ENCODE measurements at regions not wholly inside any gene's neighbourhood (a gene's known extent, or its start where the extent isn't known, plus 50 kb on each side); places are given as distances from the start of the nearest gene placed in this dataset.

DNA sequence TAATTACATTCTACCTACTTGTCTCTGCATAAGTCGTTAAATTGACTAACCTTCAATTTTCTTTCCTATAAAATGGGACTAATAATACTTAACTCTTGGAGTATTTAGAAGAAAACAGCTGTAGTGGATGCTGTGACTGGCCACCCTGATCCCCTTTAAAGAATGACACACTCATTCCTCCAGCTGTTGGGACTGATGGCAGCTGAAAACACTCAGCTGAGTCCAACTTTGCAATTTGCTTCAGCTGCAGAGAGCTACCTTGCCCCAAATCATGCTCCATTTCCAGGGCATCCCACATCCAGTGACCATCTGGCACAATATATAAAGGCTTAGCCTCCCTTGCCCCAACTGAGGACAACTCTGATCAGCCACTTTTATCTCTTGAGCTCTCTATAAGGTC, 89.1 kb downstream of the MID1IP1 start:
- no peak for DNase-seq

DNA sequence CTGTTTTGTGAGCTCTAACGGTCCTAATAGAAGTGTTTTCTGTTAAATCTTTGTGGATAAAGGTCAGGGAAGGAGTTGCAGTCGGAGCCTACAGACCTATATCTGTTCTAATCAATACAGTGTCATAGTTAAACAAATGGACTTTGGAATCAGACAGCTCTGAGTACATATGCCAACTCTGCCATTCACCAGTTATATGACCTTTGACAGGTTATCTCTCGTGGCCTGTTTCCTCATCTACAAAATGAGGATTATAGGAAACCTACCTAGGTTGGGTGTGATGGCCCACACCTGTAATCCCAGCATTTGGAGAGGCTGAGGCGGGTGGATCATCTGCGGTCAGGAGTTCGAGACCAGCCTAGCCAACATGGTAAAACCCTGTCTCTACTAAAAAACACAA, 89.7 kb downstream of the MID1IP1 start:
- DNase-seq, result no peak

DNA sequence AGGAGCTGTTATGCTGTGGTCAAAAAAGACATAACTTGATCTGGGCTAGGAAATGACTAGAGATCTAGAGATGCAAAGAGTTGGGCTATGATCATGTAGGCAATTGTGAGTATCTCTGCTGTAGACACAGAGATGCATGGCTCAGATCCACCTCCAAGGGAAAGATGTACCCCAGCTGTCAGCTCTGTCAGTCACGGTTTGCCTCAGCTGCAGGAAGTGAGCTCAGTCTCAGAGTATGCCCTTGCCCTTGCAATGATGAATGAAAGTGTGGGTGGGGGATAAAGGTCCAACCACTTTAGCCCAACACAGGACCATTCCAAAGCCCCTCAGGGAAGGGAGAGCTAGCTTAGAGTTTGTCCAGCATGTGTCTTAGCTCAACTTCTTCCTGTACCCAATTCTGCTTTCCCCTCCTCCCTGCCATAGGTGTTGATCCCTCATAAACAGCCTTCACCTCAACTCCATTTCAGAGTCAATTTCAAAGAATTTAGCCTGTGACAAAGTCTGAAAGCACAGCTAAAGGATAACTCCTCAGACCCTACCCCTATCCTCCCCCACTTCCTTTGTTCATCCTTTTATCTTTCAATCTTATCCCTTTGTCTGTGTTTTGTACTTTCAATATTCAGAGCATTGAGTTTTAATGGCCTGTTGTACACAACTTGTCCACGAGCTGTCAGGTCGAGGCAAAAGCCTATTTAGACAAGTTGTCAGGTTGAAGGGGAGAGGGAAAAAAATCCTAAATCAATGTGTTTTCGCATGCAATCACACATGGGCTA, 90.6 kb downstream of the MID1IP1 start:
- no peak for DNase-seq

DNA sequence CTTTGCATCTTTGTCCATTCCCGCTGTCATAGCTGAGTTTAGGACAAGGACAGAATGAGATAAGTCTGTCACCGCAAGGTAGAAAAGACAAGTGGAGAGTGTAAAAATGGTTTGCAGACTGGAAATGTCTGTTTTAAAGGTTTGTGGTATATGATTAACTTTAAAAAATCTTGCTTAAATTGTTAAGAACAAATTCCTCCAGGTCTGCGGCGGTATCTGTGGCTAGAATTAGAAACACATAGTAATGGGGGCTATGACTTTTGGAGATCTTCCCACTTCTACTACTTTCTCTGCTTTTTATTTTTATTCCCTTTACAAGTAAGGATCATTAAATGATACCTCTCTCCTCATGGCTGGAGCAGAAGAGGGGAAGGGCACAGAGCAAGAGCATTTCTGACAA, 92.2 kb downstream of the MID1IP1 start:
- no peak for DNase-seq

DNA sequence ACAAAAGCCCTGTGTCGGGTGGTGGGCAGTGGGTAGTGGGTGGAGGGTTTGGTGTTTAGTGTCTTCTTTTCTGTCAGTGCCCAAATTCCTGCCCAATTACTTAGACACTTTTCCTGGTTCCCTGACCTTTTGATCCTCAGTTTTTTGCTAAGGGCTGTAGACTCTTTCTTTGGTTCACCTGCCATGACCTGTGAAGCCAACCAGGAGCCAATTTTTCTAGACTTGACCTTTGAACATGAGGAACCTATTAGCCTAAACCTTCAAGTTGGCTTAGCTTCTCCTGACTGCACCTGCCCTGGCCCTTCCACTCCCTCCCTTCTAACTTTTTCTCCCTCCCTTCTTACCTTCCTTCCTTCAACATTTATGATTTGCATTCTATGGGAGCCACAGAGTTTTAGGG, 94.5 kb downstream of the MID1IP1 start:
- DNase-seq, result no peak

DNA sequence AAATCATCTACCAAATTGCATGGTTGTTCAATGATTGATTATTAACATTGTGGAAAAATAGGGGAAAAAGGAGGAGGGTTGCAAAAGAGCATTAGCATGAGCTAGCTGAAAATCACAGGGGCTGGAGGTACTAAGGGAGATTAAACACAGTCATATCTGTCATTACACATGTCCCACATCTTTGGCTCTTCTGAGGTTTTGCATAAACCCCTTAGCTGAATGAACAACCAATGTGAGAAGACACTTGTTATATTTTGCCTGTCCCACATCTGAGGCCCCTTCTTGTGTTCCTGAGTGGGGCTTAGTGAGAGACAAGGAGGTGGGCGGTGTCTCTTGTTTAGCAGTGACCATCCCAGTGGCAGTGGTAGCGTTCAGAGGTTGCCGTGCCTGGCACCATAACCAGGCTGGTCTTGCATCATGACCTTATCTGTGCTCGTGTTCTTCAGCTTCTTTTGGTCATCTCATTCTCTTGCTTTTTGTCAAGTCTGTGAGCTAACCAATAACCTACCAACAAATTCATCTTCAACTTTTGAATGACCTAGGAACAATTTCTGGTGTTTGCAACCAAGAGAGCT, 95.6 kb downstream of the MID1IP1 start:
- DNase-seq, result no peak

DNA sequence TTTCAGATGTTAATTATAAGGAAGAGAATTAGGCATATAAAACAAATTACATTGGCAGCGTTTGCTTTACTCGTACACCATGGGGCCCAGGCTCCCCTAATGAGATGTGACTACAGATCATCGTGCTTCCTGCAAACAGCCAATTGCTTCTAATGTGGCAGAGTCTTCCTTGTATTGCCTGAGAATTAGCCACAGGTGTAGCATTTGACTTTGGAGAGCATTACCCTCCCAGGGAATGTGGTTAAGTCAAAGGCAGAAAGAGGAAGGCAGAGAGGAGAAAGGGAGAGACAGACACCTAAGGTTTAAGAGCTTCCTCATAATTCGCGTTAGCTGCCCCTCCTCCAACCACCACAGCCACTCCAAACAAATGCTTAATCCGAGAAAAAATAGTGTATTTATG, 97.0 kb downstream of the MID1IP1 start:
- DNase-seq, result no peak

DNA sequence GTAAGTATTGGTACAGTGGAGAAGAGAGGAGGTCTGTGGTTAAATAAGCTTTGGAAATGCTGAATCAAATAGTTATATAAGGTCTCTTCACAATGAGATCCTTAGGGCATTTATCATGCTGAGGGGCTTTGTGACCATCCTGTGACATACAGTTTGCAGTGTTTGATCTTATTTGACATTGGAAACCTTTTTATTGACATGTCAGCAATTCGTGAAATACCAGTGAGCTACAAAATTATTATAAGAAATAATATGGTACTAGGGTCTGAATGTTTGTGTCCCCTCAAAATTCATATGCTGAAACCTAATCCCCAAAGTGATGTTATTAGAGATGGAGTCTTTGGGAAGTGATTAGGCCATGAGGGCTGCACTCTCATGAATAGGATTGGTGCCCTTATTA, 98.4 kb downstream of the MID1IP1 start:
- no peak for DNase-seq

DNA sequence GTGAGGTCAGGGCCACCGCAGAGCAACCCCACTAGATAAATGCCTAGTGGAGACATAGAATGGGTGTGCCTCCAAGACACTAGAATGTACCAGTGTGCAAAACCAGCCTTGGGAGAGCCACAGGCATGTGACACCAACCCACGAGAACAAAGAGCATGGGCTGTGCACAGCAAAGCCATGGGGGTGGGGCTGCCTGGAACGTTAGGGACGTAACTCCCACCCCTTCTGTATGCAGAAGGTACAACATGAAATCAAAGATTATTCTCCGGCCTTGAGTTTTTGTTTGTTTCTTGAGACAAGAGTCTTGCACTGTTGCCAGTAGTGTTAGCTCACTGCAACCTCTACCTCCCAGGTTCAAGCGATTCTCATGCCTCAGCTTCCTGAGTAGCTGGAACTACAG, 99.5 kb downstream of the MID1IP1 start:
- DNase-seq, result no peak

DNA sequence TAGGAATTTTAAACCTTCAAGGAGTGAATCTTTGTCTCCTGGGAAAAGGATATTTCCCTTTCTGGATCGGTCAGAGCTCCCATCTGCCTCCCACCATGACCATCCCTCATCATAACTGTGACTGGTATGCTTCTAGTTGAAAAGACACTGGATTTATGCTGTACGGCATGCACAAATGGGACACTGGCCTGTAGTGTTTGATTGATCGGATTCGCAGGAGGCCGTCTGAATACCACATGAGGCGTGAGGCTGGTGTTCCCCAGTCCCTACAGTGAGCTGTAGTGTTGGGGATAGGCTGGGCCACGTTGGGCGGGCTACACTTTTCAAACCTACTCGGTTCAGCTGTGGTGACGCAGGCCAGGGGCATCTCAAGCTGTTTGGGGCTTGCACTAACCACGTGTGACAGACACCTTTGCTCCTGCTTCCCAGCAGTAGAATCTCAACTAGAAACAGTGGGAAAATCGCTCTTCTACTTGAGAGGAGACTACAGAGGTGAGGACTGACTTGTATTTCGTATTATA, 101.8 kb downstream of the MID1IP1 start:
- no peak for DNase-seq

DNA sequence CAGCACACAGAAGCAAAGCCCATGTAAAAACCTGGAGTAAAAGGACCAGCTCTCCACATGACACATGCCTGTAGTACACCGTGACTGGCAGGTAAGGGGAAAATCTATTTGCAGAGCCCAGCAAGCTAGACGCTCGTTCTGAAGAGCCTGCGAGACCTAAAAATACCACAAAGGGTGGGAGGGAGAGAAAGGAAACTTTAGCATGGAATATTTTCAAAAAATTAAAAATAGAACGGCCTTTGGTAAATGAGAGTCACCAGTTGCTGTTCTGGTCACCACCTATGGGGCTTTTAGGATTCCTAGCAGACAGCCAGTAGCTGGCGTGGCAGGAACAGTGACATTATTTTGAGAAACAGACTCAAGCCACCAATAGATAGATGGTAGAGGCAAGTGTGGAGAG, 115.5 kb downstream of the MID1IP1 start:
- DNase-seq, result no peak

DNA sequence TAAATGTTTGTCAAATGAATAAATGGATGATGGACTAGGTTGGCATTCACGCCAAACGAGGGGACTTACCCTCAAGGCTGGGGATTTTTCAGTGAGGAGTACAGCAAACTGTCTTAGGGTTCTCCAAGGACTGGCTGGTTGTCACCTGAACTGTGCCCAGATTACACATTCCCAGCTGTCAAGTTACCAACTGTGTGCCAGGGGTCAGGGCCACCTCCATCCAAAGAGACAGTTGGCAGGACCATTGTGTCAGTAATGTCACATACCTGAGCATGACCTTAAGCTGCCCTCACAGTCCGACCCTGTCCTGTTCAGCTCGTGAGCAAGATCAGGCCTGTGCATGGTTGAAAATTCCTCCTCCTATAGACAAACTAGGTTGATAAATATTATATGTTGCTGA, 116.7 kb downstream of the MID1IP1 start:
- no peak for DNase-seq

DNA sequence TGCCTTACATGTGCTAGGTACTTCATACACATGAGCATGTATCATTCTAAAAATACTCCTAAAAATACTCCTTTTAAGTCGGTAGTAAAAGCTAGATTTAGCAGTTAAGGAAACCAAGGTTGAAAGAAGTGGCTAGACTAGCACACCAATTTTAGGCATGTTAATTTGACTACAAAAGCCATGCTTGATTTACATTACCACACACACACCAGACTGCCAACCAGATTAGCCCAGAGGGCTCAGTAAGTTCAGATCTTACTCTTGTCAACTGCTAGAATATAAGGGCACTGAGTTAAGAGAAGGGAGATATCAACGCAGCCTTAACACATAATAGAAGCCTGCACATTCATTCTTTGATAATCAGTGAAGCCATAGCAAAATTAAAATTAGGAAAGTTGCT, 117.9 kb downstream of the MID1IP1 start:
- no peak for DNase-seq

DNA sequence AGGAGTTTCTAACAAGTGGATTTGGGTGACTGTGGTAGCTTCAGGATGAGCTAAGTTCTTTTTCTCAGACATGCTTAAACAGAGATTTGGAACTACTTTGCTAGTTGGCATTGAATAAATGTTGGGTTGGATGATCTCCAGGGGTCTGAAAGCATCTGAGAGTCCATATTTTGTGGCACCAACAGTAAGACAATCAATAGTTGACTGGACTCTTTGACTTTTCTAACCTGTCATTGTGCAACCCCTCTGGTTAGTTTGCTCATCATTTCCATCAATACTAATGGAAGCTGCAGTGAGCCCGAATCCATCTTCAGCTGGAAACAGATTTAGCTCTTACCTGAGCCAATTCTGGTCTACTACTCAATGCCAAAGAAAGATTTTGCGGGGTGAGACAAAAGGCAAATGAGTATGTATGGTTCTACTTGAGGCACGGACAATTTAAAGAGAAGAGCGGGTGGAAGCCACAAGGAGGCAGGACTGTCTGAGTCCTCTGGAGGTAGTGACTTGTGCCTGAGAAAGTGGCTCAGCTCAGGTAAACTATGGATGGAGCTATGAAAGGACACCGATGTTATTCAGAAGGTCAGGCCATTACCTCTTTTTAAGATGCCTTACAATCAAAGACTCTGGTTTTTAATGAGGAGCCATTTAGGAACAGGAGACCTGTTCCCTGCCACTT, 118.7 kb downstream of the MID1IP1 start:
- DNase-seq, result no peak

DNA sequence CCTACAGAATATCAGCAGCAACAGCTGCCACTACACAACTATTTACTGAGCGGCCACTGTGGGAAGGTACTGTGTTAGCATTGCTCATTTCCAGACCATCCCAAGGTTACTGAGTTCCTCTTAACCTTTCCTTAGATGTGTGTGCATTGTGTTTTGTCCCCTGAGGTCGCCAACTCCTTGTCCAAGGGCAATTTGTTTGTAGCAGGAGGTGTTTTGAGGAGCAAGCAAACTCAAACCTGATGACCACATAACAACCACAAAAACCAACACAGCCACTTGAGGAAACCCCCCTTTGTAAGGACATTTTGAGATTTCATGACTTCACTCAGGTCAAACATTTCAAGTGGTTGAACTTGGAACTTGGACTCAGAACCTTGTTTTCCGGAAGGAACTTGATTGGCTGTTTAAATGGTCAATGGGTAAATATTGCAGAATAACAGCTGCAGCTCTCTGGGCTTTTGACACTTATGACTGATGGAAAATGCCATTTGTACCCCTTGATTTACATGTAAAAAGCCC, 122.3 kb downstream of the MID1IP1 start:
- DNase-seq, result no peak

DNA sequence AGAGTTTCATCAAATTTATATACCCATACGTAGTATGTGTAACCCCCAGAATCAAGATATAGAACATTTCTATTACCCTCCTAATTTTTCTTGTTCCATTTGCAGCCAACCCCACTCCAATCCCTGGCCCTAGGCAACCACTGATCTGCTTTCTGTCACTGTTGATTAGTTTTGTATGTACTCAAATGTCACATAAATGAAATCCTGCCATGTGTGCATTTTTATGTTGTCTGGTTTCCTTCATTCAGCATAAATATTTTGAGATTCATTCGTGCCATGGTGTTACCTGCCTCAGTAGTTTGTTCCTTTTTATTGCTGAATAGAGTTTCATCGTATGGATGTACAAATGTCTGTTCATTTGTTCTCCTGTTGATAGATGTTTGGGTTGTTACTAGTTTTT, 126.3 kb downstream of the MID1IP1 start:
- DNase-seq, result no peak

DNA sequence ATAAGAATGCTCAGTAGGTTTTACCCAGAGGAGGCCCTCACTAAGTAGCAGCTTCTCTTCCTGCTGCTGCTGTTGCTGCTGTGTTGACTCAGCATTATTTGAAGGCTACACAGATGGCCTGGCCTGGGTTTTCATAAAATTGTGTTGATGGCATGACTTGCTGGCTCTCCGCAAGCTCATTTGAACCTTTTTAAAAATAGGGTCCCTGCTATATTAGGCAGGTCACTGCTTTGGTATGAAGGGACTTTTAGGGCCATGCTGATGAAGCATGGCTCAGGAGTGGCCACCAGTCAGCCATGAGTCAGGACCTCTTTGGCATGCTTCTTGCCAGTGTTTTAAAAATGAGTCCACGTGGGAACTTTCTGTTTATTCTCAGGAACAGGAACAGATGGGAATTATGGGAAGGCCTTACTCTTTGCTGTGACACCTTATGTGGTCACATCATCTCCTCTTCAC, 128.7 kb downstream of the MID1IP1 start:
- no peak for DNase-seq

DNA sequence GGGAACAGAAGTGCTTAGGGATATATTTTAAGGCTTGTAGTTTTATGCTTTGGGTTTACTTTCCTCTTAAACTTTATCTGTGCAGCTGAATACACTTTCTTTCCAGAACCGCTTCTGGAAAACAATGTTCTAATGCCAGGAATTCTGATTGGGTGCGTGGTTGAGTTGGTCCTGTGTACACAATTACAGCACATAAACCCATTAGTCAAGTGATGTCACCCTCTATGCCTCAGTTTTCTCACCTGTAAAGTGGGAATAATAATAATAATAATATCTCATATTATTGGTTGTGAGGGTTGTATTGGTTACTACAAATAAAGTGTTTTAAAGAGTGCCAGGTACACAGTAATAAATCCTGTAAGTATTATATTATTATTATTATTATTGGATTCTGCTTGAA, 129.2 kb downstream of the MID1IP1 start:
- no peak for DNase-seq

DNA sequence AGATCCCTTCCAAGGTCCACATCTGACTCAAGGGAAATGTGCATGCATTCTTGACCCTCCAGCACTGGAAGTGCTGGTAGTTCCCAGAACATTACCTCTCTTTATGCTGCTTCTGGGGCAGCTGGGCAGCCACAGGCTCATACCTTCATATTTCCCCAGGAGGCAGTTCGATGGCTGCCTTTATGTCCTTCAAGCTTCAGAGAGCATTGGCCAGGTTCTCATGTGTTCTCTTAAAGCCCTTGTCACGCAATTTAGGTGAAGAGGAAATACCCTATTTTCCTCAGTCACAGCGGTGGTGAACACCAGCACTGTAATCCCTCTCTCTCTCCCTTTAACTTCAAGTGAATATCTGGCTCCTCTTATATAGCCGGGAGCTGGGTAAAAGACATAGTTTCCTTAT, 134.3 kb downstream of the MID1IP1 start:
- DNase-seq, result no peak

DNA sequence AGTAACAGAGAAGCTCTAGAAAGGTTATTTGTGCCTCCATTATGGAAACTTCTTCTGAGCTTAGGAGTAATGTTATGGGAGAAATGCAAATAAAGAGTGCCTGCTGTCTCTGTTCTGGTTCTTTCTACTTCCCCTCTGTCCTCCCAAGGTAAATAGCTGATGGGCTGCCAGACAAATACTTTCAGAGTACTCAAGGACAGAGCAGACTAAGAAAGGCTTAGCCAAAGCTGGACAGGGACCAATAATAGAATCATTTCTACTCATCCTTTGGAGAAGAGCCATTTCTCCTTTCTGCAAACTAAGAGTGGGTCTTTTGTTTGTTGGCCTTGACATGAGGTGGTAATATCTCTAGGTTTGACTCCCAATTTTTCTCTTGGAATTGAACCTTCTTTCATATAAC, 136.1 kb downstream of the MID1IP1 start:
- no peak for DNase-seq

DNA sequence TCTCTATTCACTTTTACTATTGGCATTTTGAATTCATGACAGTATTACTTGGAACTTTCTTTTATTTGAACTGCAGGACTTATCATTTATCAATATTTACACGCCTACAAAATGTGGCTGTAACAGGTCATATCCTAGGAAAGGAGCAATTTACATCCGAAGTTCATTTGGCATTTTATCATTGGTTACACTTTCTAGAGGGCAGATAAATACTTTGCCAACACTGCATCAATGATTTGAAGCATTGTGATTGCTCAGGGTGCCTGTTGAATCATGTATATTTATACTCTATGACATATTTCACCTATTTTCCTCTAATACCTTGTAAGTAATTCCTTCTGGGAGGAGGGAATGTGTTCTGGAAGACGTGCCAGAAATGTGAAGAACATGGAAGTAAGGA, 136.7 kb downstream of the MID1IP1 start:
- no peak for DNase-seq

DNA sequence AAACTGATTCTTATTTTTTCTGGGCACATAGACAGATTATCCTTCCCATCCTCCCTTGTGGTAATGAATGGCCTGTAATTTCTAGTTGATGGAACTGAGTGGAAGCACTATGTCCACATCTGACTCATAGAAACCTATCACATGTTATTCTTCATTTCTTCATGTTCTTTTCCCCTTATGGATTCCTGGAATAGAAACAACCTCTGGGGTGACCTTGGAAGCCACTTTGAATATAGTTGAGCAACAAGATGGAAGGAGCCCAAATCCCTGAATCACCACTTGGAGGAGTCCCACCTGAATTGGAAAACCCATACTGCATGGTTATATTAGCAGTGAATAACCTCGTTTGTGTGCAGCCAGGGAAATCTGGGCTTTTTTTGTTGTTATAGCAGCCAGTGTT, 137.8 kb downstream of the MID1IP1 start:
- DNase-seq, result no peak

DNA sequence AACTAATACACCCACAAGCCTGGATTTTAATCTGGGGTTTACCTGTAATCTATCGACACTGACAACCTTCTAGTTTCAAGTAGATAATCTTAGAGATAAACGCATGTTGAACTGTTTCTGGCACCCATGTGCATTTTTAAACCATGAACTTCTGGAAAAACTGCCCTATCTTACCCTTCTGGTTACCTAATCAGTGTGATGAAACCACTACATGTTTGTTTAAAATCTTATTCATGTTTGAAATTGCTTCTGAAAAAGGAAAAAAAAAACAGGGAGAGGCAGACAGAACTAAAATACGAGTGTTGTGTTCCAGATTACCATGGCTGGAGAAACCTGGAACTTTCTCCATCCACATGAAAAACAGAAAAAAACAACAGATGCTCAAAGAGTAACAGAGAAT, 139.3 kb downstream of the MID1IP1 start:
- DNase-seq, result no peak

DNA sequence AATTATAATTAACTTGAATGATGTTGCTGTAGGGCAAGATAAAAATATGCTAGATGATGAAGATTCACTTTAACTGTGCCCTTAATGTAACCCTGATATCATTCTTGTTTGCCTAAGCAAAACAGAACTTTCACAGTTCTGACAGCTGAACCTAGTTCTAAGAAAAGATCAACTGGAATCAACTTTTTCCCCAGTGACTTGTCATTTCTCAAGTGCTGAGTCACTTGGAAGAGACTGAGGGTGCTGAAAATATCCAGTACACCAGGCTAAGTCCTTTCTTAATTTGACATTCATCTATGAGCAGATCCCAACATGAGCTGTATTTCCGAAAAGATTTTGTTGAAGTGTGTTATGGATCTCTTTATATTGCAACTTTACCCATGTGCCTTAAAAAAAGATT, 140.4 kb downstream of the MID1IP1 start:
- no peak for DNase-seq
